RWPE2 (cell line): ENCODE measurements at regions not wholly inside any gene's neighbourhood (a gene's known extent, or its start where the extent isn't known, plus 50 kb on each side); places are given as distances from the start of the nearest gene placed in this dataset.
"Not testable (repeated sequence)": the region's sequence is repeated elsewhere in the genome, so short reads cannot be mapped to it uniquely, and the experiment has no call there.

Source experiments
- ATAC-seq: fragments of 200-7000 bp; cut with Tn5 transposase; 3 replicates; pipeline ENCODE4 v1.9.1; 2021; ENCODE audit warnings: low read depth
- DNase-seq: peaks from one replicate; pipeline ENCODE4 v3.0.0-alpha.2; 2020; ENCODE audit warnings: low spot score
- H3K27ac ChIP-seq: fragments of 450-650 bp; 2 replicates; pipeline ENCODE4 v1.5.1; 2017; ENCODE audit warnings: mild to moderate bottlenecking; ENCODE audit not compliant: poor library complexity, severe bottlenecking
- H3K27me3 ChIP-seq: fragments of 250-450 bp; sonication (Bioruptor Pico); 2 replicates; pipeline ENCODE4 v1.5.1; 2021; ENCODE audit warnings: mild to moderate bottlenecking, moderate library complexity; ENCODE audit not compliant: insufficient read depth, poor library complexity, severe bottlenecking
- H3K36me3 ChIP-seq: fragments of 250-450 bp; sonication (Bioruptor Pico); 2 replicates; pipeline ENCODE4 v1.5.1; 2020; ENCODE audit warnings: low read depth, mild to moderate bottlenecking, moderate library complexity
- H3K4me1 ChIP-seq: fragments of 250-450 bp; sonication (Bioruptor Pico); 2 replicates; pipeline ENCODE4 v1.5.1; 2021; ENCODE audit warnings: mild to moderate bottlenecking, moderate library complexity; ENCODE audit not compliant: insufficient read depth, poor library complexity, severe bottlenecking
- H3K4me3 ChIP-seq: fragments of 250-450 bp; sonication (Bioruptor Pico); 2 replicates; pipeline ENCODE4 v1.5.1; 2021; ENCODE audit warnings: mild to moderate bottlenecking, moderate library complexity; ENCODE audit not compliant: severe bottlenecking
- H3K9me3 ChIP-seq: fragments of 250-450 bp; sonication (Bioruptor Pico); 2 replicates; pipeline ENCODE4 v1.5.1; 2021; ENCODE audit warnings: mild to moderate bottlenecking, moderate library complexity; ENCODE audit not compliant: severe bottlenecking
- CTCF ChIP-seq: fragments of 450-650 bp; IDR thresholded peaks from one replicate; pipeline ENCODE4 v1.5.1; 2017; ENCODE audit warnings: mild to moderate bottlenecking, moderate library complexity; ENCODE audit not compliant: poor library complexity, severe bottlenecking

GRCh38 chr13:31598990-31599389 lies 140.3 kb upstream of the RXFP2 start:
- ATAC-seq (no peak), DNase-seq (no peak)
- no peak overlapping the region for H3K27ac ChIP-seq
- H3K4me1 ChIP-seq, result no peaks in the 10 kb centered on the region
- no peaks in the 10 kb centered on the region for H3K36me3 ChIP-seq
- TF ChIP-seq CTCF, result no peak
- H3K4me3 ChIP-seq, result no peak overlapping the region
- H3K9me3 ChIP-seq, result no peaks in the 10 kb centered on the region
- no peaks in the 10 kb centered on the region for H3K27me3 ChIP-seq

GRCh38 chr13:31605076-31605860 lies 134.1 kb upstream of the RXFP2 start:
- Histone ChIP-seq H3K27ac (no peak overlapping the region), H3K36me3 (no peaks in the 10 kb centered on the region), H3K9me3 (no peaks in the 10 kb centered on the region), H3K4me3 (no peak overlapping the region), H3K4me1 (no peaks in the 10 kb centered on the region), H3K27me3 (no peaks in the 10 kb centered on the region)
- DNase-seq (no peak), ATAC-seq (no peak)
- no peak for TF ChIP-seq CTCF

DNA sequence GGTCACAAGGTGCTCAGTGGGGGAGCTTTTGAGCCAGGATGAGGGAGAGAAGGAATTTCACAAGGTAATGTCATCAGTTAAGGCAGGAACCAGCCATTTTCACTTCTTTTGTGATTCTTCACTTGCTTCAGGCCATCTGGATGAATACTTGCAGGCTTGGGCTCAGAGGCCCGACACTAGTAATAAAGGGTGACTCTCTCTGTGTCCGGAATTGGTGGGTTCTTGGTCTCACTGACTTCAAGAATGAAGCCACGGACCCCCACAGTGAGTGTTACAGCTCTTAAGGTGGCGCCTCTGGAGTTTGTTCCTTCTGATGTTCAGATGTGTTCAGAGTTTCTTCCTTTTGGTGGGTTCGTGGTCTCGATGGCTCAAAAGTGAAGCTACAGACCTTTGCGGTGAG lies 131.8 kb upstream of the RXFP2 start:
- not testable (repeated sequence) for ATAC-seq, H3K4me3 ChIP-seq, DNase-seq, H3K4me1 ChIP-seq, H3K27me3 ChIP-seq, H3K36me3 ChIP-seq, H3K27ac ChIP-seq, H3K9me3 ChIP-seq

- not testable (repeated sequence) for H3K4me1 ChIP-seq, H3K27me3 ChIP-seq, DNase-seq, H3K36me3 ChIP-seq, ATAC-seq, H3K27ac ChIP-seq, H3K9me3 ChIP-seq, H3K4me3 ChIP-seq
Measured at GRCh38 chr13:31608780-31609179, 130.5 kb upstream of the RXFP2 start.

DNA sequence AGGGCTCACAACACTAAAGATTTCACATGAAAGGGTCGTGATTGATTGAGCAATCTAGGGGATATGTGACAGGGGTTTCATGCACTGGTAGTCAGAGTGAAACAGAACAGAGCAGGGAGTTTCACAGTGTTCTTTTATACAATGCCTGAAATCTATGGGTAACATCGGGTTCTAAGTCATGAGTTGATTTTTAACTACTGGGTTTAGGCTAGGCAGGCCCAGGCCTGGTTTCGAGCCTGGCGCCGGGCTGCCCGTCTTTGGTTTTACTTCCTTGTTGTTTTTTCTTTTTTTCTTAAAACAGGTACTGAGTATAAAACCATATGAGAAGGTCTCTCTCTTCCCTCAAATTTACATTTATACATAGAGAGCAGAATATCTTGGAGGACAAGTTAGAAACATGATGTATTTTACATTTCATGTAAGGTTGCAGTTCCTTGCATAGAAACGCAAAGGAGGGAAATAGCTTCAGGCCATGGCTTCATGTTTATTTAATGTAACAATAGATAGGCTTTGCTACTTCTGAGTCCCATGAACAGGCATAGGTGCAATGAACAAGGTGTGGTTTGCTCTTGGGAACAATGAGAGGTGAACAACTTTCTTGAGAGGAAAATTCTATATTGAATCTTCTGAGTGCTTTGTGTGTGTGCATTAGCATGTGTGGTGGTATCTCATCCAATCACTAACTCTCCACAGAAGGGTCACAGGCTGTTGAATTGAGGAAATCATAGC lies 128.9 kb upstream of the RXFP2 start:
- no peaks in the 10 kb centered on the region for H3K9me3 ChIP-seq
- no peak overlapping the region for H3K4me3 ChIP-seq
- no peaks in the 10 kb centered on the region for H3K27me3 ChIP-seq
- no peak overlapping the region for H3K27ac ChIP-seq
- H3K36me3 ChIP-seq, result no peaks in the 10 kb centered on the region
- TF ChIP-seq CTCF, result no peak
- DNase-seq, result no peak
- no peaks in the 10 kb centered on the region for H3K4me1 ChIP-seq
- no peak for ATAC-seq

DNA sequence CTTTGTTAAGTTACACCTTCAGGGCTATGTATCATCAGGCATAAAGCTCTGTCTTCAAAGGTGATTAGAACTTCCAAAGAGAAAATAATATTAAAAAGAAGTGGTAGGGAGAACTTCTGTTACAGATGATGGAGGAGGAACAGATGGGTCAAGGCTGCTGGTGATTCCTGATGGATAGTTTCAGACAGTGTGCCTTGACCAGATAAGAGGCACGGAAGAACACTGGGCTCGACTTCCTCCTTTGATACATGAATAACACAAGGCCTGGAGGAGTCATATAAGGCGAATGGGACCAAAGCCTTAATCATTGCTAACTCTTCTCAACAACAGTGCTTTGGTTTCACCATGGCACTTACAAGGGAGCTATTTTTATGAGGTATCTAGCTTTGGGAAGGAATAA lies 128.1 kb upstream of the RXFP2 start:
- ATAC-seq (no peak), DNase-seq (no peak)
- TF ChIP-seq CTCF, result no peak
- Histone ChIP-seq H3K4me3 (no peak overlapping the region), H3K36me3 (no peaks in the 10 kb centered on the region), H3K4me1 (no peaks in the 10 kb centered on the region), H3K9me3 (no peaks in the 10 kb centered on the region), H3K27ac (no peak overlapping the region), H3K27me3 (no peaks in the 10 kb centered on the region)
